ENCODE measurements at regions not wholly inside any gene's neighbourhood (a gene's known extent, or its start where the extent isn't known, plus 50 kb on each side); places are given as distances from the start of the nearest gene placed in this dataset.
"Not testable (repeated sequence)": the region's sequence is repeated elsewhere in the genome, so short reads cannot be mapped to it uniquely, and the experiment has no call there.

DNA sequence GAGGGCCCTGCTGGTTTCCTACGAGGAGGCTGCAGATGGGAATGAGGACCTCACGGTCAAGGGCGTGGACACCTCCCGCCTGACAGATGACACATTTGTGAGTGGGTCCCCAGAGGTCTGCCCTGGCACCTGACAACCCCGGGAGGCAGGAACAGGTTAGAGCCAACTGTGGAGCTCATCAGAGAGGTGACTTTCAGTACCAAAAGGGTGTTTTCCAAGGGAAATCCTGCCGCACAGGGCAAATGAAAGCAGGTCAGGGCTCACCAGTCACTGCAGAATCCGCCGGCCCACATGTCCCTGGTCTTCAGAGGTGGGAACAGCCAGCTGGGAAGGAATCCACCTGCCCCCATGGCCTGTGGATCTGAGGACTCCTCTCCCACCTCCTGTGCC is 176.9 kb downstream of the NPIPB11 start:
- H3K27me3 ChIP-seq (ENCODE audit: control insufficient read depth in 2 of 2, insufficient read depth in 2 of 2, low read length in 2 of 2); H3K27ac Mint-ChIP-seq; CTCF ChIA-PET; DNase-seq; H3K27me3 Mint-ChIP-seq; intact Hi-C loops (cut with micrococcal nuclease); H3K9me3 Mint-ChIP-seq; H3K9me3 ChIP-seq (ENCODE audit: control insufficient read depth in 2 of 3, low read length in 3 of 3); ATAC-seq; H3K36me3 ChIP-seq (ENCODE audit: control insufficient read depth in 2 of 3, insufficient read depth in 3 of 3, low read length in 3 of 3); POLR2A ChIA-PET; H3K4me3 ChIP-seq (ENCODE audit: low read length); H3K4me1 ChIP-seq (ENCODE audit: control insufficient read depth in 2 of 2, insufficient read depth in 2 of 2, low read length in 2 of 2); H3K27ac ChIP-seq (ENCODE audit: low read depth, low read length); H3K4me3 Mint-ChIP-seq: not testable (repeated sequence)
- Mint-ChIP-seq H3K36me3 (peaks cover 0 to 16% (median 4%) of the 10 kb centered on the region in 5 donors), H3K4me1 (peaks cover 7 to 21% (median 11%) of the 10 kb centered on the region in 7 donors)

DNA sequence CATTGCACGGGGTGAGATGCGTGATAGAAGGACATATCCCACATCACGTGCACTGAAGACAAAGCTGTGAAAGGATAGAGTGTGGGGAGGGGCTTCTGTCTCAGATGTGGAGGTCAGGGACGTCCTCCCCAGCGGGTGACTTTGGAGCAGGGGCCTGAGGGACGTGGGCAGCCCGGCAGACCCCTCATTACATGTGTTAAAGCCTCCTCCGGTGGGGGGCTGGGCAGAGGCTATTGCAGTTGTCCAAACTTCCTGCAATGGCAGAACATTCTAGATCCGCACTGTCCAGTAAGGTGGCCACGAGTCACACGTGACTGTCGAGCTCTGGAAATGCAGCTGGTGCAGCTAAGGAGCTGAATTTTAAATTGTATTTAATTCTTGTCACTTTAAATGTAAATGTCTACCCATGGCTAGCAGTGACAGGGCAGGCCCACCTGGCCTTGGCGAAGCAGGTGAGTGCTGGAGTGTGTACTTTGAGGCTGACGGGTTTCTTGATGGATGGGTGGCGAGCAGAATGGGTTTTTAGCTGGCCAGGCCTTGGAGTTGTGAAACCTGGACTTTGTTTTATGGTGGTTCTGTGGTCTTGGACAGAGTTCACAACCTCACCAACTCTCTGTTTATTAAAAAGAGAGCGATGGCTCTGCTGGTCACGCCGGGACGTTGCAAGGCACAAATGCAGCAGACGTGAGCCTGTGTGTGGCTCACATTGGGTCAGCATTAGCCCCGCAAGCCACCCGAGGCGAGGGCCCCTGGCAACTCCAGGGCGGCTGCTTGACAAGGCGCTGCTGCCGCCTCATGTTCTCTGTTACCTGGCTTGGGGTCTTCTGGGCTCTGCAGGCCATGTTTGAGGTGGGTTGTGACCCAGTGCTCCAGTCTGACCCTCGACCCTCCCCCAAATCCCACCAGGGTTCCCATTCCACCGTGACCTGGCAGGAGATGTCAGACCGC is 177.6 kb downstream of the NPIPB11 start:
- H3K9me3 Mint-ChIP-seq; H3K27me3 ChIP-seq (ENCODE audit: control insufficient read depth in 2 of 2, insufficient read depth in 2 of 2, low read length in 2 of 2); H3K27ac ChIP-seq (ENCODE audit: low read depth, low read length); H3K27me3 Mint-ChIP-seq; intact Hi-C loops (cut with micrococcal nuclease); DNase-seq; H3K4me3 Mint-ChIP-seq; CTCF ChIA-PET; H3K4me3 ChIP-seq (ENCODE audit: low read length); H3K36me3 ChIP-seq (ENCODE audit: control insufficient read depth in 2 of 3, insufficient read depth in 3 of 3, low read length in 3 of 3); H3K9me3 ChIP-seq (ENCODE audit: control insufficient read depth in 2 of 3, low read length in 3 of 3); H3K4me1 ChIP-seq (ENCODE audit: control insufficient read depth in 2 of 2, insufficient read depth in 2 of 2, low read length in 2 of 2); POLR2A ChIA-PET; ATAC-seq: not testable (repeated sequence)
- Mint-ChIP-seq H3K36me3 (peaks cover 0 to 12% (median 4%) of the 10 kb centered on the region in 5 donors), H3K27ac (peak overlapping the region in 4 of 9 donors; percentile 32 to 76 (median 48)), H3K4me1 (peaks cover 10 to 27% (median 16%) of the 10 kb centered on the region in 7 donors)

DNA sequence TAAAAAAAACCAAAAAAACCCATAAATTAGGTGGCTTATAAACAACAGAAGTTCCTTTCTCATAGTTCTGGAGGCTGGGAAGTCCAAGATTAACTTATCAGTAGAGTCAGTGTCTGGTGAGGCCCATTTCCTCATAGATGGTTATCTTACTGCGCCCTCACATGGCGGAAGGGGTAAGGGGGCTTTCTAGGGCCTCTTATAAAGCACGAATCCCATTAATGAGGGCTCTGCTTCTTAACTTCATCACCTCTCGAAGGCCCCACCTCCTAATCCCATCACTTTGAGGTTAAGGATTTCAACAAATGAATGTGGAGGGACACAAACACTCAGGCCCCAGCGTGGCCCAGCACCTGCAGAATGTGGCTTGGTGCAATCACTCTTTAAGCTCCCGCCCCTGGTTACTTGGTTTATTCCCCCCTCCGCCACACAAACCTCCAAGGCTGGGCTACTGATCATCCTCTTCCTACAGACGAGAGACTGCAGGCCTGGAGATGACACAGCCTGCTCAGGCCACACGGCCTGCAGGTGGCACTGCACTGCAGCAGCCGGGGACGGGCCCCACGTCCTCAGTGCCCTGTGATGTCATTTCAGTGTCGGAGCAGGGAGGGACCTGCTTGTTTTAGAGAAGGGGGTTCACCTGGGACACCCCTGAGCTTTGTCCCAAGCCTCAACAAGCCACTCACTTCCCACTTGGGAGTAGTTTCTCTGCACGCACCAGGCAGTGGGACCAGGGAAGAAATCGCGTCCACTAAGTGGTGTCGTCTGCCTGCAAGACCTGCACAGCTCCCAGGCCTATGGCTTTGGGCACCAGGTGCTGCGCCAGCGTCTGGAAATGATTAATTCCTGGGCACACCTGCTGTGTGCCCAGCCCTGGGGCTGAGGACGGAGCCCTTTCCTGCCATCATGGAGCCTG is 178.5 kb downstream of the NPIPB11 start:
- H3K27ac ChIP-seq (ENCODE audit: low read depth, low read length); H3K4me1 ChIP-seq (ENCODE audit: control insufficient read depth in 2 of 2, insufficient read depth in 2 of 2, low read length in 2 of 2); intact Hi-C loops (cut with micrococcal nuclease); H3K9me3 ChIP-seq (ENCODE audit: control insufficient read depth in 2 of 3, low read length in 3 of 3); H3K36me3 ChIP-seq (ENCODE audit: control insufficient read depth in 2 of 3, insufficient read depth in 3 of 3, low read length in 3 of 3); H3K4me3 Mint-ChIP-seq; H3K27me3 Mint-ChIP-seq; H3K27me3 ChIP-seq (ENCODE audit: control insufficient read depth in 2 of 2, insufficient read depth in 2 of 2, low read length in 2 of 2); CTCF ChIA-PET; H3K9me3 Mint-ChIP-seq; H3K4me3 ChIP-seq (ENCODE audit: low read length); POLR2A ChIA-PET: not testable (repeated sequence)
- Mint-ChIP-seq H3K4me1 (peaks cover 14 to 37% (median 26%) of the 10 kb centered on the region in 7 donors), H3K36me3 (peaks cover 0 to 12% (median 6%) of the 10 kb centered on the region in 5 donors), H3K27ac (peak overlapping the region in 4 of 9 donors; percentile 32 to 76 (median 48))
- ATAC-seq = peak; percentile 97
- DNase-seq = peak; percentile 39 to 72 (median 59)

DNA sequence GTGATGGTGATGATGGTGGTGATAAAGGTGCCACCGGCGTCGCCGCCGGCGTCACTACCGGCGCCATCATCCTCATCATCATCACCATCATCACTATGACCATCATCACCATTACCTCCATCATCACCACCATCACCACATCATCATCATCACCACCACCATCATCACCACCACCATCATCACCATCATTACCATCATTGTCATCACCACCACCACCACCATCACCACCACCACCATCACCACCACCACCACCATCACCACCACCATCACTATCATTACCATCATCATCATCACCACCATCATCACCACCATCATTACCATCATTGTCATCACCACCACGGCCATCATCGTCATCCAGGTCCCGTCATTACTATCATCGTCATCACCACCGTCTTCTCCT is 179.7 kb downstream of the NPIPB11 start:
- ChIA-PET CTCF (no interaction called here), POLR2A (no interaction called here)
- peak overlapping the region in 3 of 9 donors; percentile 63 to 84 (median 80) for H3K27ac Mint-ChIP-seq
- Histone ChIP-seq H3K4me1 (ENCODE audit: control insufficient read depth in 2 of 2, insufficient read depth in 2 of 2, low read length in 2 of 2) (peaks cover 0 to 5% of the 10 kb centered on the region in 2 donors), H3K27me3 (ENCODE audit: control insufficient read depth in 2 of 2, insufficient read depth in 2 of 2, low read length in 2 of 2) (no peaks in the 10 kb centered on the region), H3K36me3 (ENCODE audit: control insufficient read depth in 2 of 3, insufficient read depth in 3 of 3, low read length in 3 of 3) (no peaks in the 10 kb centered on the region), H3K4me3 (ENCODE audit: low read length) (no peak overlapping the region), H3K27ac (ENCODE audit: low read depth, low read length) (no peak overlapping the region), H3K9me3 (ENCODE audit: control insufficient read depth in 2 of 3, low read length in 3 of 3) (no peaks in the 10 kb centered on the region)
- intact Hi-C loops (cut with micrococcal nuclease) = no loop called here
- ATAC-seq (no peak), DNase-seq (no peak)
- peaks cover 0 to 12% (median 9%) of the 10 kb centered on the region in 5 donors for H3K36me3 Mint-ChIP-seq
- peaks cover 17 to 37% (median 26%) of the 10 kb centered on the region in 7 donors for H3K4me1 Mint-ChIP-seq
- no peak overlapping the region for H3K4me3 Mint-ChIP-seq
- peaks cover 0 to 7% (median 6%) of the 10 kb centered on the region in 11 donors for H3K9me3 Mint-ChIP-seq
- no peaks in the 10 kb centered on the region for H3K27me3 Mint-ChIP-seq

DNA sequence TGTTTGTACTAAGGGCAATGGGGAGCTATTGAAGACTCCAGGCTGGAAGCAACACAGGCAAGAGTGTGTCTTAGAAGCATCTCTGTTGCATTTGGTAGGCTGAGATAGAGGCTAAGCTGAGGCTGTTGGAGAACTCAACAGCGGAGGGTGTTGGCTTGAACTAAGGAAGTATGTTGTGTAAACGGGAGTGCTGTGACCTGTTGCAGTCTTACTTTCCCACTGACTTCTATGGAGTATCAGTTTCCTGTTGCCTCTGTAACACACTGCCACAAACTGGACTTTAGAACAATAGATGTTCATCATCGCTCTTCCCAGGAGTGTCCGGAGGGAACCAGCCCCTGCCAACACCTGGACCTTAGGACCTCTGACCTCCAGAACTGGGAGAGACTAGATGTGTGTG is 181.8 kb downstream of the NPIPB11 start:
- H3K4me3 ChIP-seq (ENCODE audit: low read length); intact Hi-C loops (cut with micrococcal nuclease); H3K27me3 ChIP-seq (ENCODE audit: control insufficient read depth in 2 of 2, insufficient read depth in 2 of 2, low read length in 2 of 2); H3K27ac ChIP-seq (ENCODE audit: low read depth, low read length); H3K36me3 ChIP-seq (ENCODE audit: control insufficient read depth in 2 of 3, insufficient read depth in 3 of 3, low read length in 3 of 3); POLR2A ChIA-PET; CTCF ChIA-PET; H3K27me3 Mint-ChIP-seq; H3K4me1 ChIP-seq (ENCODE audit: control insufficient read depth in 2 of 2, insufficient read depth in 2 of 2, low read length in 2 of 2); DNase-seq; H3K9me3 ChIP-seq (ENCODE audit: control insufficient read depth in 2 of 3, low read length in 3 of 3); ATAC-seq: not testable (repeated sequence)
- peak overlapping the region in 4 of 9 donors; percentile 42 to 73 (median 57) for H3K27ac Mint-ChIP-seq
- peaks cover under 1 to 14% (median 11%) of the 10 kb centered on the region in 5 donors for H3K36me3 Mint-ChIP-seq
- H3K4me3 Mint-ChIP-seq = peak overlapping the region in 2 of 10 donors; percentile 32 to 70
- H3K4me1 Mint-ChIP-seq = peaks cover 17 to 37% (median 28%) of the 10 kb centered on the region in 7 donors
- H3K9me3 Mint-ChIP-seq = peaks cover 0 to 11% (median 6%) of the 10 kb centered on the region in 11 donors

DNA sequence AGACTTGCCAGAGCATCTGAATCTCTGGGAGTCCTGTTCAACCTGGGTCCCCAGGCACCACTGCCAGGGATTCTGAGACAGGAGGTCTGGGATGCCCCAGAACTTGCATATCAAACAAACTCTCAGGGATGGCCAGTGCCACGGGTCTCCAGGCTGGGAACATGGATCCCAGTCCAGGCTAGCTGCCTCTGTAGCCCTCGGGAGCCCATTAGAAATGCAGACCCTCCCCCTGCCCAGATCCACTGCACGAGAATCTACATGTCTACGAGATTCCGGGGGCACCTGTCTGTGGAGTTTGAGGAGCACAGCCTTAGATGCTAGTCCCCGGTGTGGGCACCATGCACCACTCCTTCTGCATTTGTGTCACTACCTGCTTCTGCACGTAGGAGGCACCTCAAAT is 183.9 kb downstream of the NPIPB11 start:
- intact Hi-C loops (cut with micrococcal nuclease); POLR2A ChIA-PET; H3K9me3 ChIP-seq (ENCODE audit: control insufficient read depth in 2 of 3, low read length in 3 of 3); H3K27me3 ChIP-seq (ENCODE audit: control insufficient read depth in 2 of 2, insufficient read depth in 2 of 2, low read length in 2 of 2); H3K27ac ChIP-seq (ENCODE audit: low read depth, low read length); ATAC-seq; H3K36me3 ChIP-seq (ENCODE audit: control insufficient read depth in 2 of 3, insufficient read depth in 3 of 3, low read length in 3 of 3); DNase-seq; H3K27me3 Mint-ChIP-seq; H3K4me3 ChIP-seq (ENCODE audit: low read length); CTCF ChIA-PET; H3K4me3 Mint-ChIP-seq; H3K4me1 ChIP-seq (ENCODE audit: control insufficient read depth in 2 of 2, insufficient read depth in 2 of 2, low read length in 2 of 2): not testable (repeated sequence)
- H3K27ac Mint-ChIP-seq = peak overlapping the region in 1 of 9 donors; percentile 65
- H3K9me3 Mint-ChIP-seq = peaks cover 0 to 21% (median 6%) of the 10 kb centered on the region in 11 donors
- peaks cover 8 to 23% (median 21%) of the 10 kb centered on the region in 5 donors for H3K36me3 Mint-ChIP-seq
- H3K4me1 Mint-ChIP-seq = peaks cover 8 to 30% (median 24%) of the 10 kb centered on the region in 7 donors

Data from naive thymus-derived CD4-positive, alpha-beta T cell (primary cell).